Lower leg skin (tissue), 3 donors: ENCODE measurements at regions not wholly inside any gene's neighbourhood (a gene's known extent, or its start where the extent isn't known, plus 50 kb on each side); places are given as distances from the start of the nearest gene placed in this dataset.

Source experiments
- CTCF ChIP-seq, 3 donors: fragments of 450-650 bp; IDR thresholded peaks; one replicate each; pipeline ENCODE4 v1.5.1; 2016; ENCODE audit warnings: antibody characterized with exemption in 3 of 3, mild to moderate bottlenecking in 3 of 3, moderate library complexity in 2 of 3
- POLR2A ChIP-seq, 2 donors: fragments of 450-650 bp; IDR thresholded peaks; one replicate each; pipeline ENCODE4 v1.6.1; 2016 to 2017; ENCODE audit warnings: antibody characterized with exemption in 2 of 2, mild to moderate bottlenecking in 1 of 2, moderate library complexity in 1 of 2

GRCh38 chr5:13253111-13253510, 691.4 kb downstream of the DNAH5 start:
- no peak for TF ChIP-seq CTCF (IDR thresholded peaks at IDR 0.05)
- no peak for TF ChIP-seq POLR2A (IDR thresholded peaks at IDR 0.05)
